ENCODE measurements at regions not wholly inside any gene's neighbourhood (a gene's known extent, or its start where the extent isn't known, plus 50 kb on each side); places are given as distances from the start of the nearest gene placed in this dataset.

DNA sequence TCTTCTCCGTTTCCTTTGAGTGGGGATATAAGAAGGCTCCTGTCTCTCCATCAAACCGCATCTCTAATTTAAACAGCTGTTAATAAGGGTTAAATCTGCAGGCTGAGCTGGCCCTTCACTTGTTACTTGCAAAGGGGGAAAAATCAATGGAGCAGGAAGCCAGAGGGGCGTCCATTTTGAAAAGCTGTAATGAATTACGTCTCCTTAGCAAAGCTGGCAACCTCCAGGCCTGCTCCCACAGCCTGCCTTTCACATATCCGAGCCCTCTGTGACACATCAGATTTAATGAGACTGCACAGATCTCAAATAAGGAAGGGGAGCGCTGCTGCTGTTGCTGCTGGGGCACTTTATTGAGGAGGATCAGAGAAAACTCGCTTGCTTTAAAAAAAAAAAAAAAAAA lies 320.8 kb downstream of the BLID start:
- TF ChIP-seq, protein P1, sequence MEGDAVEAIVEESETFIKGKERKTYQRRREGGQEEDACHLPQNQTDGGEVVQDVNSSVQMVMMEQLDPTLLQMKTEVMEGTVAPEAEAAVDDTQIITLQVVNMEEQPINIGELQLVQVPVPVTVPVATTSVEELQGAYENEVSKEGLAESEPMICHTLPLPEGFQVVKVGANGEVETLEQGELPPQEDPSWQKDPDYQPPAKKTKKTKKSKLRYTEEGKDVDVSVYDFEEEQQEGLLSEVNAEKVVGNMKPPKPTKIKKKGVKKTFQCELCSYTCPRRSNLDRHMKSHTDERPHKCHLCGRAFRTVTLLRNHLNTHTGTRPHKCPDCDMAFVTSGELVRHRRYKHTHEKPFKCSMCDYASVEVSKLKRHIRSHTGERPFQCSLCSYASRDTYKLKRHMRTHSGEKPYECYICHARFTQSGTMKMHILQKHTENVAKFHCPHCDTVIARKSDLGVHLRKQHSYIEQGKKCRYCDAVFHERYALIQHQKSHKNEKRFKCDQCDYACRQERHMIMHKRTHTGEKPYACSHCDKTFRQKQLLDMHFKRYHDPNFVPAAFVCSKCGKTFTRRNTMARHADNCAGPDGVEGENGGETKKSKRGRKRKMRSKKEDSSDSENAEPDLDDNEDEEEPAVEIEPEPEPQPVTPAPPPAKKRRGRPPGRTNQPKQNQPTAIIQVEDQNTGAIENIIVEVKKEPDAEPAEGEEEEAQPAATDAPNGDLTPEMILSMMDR (IDR thresholded peaks at IDR 0.05) = no peak
- no peak for TF ChIP-seq EZH2 (IDR thresholded peaks at IDR 0.05)
- no peak for TF ChIP-seq EZH2phosphoT487 (IDR thresholded peaks at IDR 0.05)
